ENCODE measurements at regions not wholly inside any gene's neighbourhood (a gene's known extent, or its start where the extent isn't known, plus 50 kb on each side); places are given as distances from the start of the nearest gene placed in this dataset.
"Not testable (repeated sequence)": the region's sequence is repeated elsewhere in the genome, so short reads cannot be mapped to it uniquely, and the experiment has no call there.

DNA sequence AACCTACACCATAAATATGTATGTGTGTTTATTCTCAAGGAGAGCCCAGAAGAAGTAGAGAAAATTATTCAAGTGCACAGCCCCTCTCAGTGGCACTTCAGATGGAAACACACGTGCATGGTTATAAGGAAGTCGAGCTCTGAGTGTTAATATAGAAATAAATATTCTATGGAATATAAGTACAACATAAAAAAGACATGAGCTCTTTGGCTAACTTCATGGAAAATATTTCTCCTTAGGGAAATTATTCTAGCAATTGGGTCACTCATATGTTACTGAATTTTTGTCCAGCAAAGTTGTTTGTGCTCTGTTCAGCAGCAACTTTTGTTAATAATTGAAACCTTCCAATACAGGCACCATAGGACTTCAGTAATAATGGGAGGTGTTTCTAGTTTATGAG, 939.0 kb downstream of the LRFN5 start:
- no peak for DNase-seq

GRCh38 chr14:42541535-42542001, 934.9 kb downstream of the LRFN5 start:
- peak; percentile 9 for DNase-seq

DNA sequence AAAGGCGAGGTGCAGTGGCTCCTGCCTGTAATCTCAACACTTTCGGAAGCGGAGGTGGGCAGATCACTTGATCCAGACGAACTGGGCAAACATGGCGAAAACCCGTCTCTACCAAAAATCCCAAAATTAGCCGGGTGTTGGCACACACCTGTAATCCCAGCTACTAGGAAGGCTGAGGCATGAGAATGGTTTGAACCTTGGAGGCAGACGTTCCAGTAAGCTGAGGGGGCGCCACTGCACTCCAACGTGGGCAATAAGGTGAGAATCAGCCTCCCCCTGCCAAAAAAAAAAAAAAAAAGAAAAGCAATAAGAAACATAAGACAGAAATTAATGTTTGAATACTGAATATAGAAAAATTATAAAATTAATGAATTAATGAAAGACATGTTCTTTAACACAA, 928.7 kb downstream of the LRFN5 start:
- no peak for DNase-seq

GRCh38 chr14:42533476-42533875, 926.8 kb downstream of the LRFN5 start:
- no peak for DNase-seq

- no peak for DNase-seq
These were observed 925.5 kb downstream of the LRFN5 start for GRCh38 chr14:42532194-42532593.

- DNase-seq, result no peak
These were observed 920.5 kb downstream of the LRFN5 start for GRCh38 chr14:42527141-42527540.

DNA sequence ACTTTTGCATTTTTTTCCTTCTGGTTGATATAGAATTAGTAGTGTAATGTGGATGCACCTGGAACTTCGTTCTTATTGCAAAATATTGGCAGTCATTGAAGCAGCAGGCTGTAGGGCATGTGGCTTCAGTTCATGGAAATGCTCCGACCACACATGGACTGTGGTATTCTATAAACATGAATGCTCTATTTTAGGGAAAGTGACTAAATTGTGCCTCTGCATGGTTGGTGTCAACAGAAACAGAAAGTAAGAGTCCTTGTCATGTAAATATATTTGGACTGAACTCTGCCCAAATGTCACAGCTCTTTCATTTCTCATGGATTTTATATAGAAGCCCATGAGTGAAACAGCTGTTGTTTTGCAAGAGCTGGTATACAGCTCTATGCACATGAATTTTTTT, 917.0 kb downstream of the LRFN5 start:
- no peak for DNase-seq

DNA sequence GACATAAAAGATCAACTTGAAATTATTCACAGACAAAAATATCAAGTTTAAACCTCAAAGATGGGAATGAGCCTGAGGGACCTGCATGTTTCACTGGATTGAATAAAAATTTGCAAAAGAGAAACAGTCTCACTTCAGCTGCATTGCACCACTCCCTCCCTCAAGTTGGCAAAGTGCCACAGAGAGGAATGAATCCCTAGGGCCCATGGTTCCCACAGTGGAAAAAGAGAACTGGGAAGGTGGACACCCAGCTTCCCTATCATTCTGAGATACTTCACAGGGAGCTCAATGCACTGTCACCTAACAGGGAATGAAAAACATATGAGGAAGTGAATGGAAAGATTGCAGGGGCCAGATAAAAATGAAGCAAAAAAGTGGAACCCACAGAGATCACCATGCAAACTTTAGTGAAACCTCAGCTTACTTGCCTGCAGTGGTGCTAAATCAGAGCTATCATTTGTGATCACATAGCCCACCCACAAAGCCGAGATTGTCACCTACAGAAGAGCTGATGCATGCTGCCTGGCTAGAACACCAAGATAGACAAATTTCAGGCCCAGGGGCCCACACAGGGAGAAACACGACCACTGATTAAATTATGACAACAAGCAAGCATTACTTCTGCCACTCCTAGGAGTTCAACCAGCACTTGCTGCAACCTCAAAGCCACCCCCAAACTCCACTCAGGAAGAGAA, 911.3 kb downstream of the LRFN5 start:
- DNase-seq, result no peak

DNA sequence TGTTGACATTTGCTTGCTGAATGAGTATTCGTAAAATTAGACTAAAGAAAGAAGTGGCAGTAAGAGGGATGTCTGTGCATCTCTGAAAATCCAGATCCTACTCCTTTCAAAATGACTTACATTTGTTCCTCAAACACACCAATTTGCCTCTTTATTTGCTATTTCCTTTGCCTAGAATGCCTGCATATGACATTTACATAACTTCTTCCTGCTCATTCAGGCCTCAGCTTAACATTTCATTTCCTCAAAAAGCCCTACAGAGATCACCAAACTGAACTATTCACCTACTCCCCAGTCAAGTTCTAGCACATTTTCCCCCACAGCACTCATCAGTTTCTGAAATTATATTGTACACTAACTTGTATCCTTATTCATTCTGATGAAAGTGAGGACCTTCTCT, 907.2 kb downstream of the LRFN5 start:
- no peak for DNase-seq

GRCh38 chr14:42510071-42510470, 903.4 kb downstream of the LRFN5 start:
- DNase-seq, result no peak

DNA sequence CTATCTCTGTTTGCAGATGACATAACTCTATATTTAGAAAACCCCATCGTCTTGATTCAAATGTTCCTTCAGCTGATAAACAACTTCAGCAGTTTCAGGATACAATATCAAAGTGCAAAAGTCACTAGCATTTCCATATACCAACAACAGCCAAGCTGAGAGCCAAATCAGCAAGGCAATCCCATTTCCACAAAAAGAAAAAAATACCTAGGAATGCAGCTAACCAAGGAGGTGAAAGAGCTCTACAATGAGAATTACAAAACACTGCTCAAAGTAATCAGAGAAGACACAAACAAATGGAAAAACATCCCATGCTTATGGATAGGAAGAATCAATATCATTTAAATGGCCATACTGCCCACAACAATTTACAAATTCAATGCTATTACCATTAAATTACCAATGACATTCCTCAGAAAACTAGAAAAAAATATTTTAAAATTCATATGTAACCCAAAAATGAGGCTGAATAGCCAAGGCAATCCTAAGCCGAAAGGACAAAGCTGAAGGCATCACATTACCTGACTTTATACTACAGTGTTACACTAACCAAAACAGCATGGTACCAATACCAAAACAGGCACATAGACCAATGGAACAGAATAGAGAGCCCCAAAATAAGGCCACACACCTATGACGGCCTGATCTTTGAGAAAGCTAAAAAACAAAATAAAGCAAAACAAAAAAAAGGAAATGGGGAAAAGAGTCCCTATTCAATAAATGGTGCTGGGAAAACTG, 901.7 kb downstream of the LRFN5 start:
- DNase-seq, result no peak

DNA sequence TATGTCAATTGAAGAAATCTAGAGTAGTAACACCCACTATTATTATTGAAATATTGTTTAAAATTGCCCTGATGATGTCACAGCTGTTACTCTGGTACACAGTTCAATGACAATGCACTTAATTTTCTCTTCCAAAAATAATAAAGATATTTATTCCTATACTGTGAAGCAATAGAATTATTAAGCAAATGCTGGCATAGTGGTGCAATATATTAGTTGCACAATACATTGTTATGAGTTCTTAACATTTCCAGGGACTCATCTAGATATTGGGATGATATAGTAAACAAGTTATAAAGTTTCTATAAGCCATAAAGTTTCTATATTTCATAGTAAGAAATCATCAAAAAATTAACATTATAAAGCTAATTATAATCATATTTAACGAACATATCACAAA, 897.8 kb downstream of the LRFN5 start:
- DNase-seq, result no peak

GRCh38 chr14:42499137-42499536, 892.5 kb downstream of the LRFN5 start:
- no peak for DNase-seq

DNA sequence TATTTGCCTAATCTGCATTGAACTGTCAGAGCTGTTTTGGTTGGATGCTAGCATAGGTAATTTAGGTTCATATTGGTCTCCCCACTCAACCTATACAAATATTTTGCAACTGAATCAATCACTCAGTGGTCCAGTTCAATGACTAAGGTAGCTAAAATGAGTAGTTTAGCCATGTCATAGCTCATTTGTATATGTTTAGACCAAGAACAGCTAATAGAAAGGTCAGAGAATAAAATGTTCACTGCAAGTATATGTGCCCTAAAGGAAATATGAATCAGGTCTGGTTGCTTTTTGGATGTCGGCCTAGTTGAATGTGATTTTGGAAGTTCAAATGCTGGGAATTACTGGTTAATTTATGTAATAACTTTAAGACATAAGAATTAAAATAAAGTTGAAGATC, 883.9 kb downstream of the LRFN5 start:
- DNase-seq, result no peak

DNA sequence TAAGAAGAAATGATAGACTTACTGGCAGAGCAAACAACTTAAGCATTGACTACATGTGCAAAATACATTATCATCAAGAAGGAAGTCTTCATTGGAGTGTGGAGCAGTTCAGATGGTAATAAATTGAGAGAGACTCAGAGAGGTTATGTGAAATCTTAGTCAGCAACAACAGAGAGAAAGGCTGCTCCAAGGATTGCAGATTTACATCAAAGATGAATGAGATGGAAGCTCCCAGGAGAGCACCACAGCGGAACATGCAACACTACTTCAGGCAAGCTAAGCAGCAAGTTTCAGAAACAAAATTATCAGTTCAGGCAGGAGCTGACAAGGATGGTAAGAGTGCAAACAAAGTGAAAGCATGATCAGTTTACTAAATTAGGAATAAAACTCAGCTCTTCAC, 882.3 kb downstream of the LRFN5 start:
- no peak for DNase-seq

- DNase-seq, result not testable (repeated sequence)
These were observed 875.8 kb downstream of the LRFN5 start for GRCh38 chr14:42482345-42482971.

GRCh38 chr14:42481714-42482113, 875.0 kb downstream of the LRFN5 start:
- not testable (repeated sequence) for DNase-seq

DNA sequence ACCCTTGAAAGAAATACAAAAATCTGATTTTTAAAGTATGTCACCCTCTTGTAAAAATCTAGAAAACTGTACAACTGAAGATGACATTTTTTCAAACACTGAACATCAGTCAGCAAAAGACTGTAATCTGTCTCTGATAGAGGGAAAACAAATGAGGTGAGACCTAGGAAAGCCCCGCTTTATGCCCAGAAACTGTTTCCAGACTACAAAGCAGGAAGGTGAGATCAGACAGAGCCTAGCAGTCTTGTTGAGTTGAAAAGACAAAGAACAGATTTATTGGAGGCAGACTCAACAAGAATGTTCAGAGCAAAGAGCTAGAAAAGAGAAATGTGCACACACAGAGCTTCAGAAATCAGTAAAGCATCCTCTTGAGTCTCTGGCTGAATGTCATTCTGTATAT, 873.6 kb downstream of the LRFN5 start:
- no peak for DNase-seq

DNA sequence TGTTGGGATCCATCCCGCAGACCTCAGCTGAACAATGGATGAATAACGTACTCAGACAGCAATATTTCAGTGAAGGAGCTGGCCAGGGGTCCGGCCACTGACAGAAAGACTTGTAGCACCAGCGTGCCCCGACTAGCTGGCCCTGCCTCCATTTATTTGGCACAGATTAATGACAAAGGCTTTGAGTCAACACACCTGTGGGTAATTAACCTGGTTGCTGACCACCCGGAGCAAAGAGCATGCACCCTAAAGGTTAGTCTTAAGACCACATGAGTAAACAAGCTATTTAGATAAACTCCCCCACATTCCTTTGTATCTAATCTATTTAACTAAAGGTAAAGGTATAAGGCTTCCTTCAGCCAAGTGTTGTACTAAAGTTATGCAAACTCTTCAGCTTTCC, 868.6 kb downstream of the LRFN5 start:
- no peak for DNase-seq

DNA sequence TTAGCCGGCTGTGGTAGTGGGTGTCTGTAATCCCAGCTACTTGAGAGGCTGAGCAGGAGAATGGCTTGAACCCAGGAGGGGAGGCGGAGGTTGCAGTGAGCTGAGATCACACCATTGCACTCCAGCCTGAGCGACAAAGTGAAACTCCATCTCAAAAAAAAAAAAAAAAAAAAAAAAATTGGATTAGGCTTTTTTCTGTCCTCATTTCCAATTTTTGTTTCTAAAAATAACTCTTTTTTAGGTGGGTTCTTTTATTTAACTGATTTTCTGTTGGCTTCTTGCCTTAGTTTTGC, 863.7 kb downstream of the LRFN5 start:
- DNase-seq, result no peak

GRCh38 chr14:42469637-42470426, 863.2 kb downstream of the LRFN5 start:
- no peak for DNase-seq

DNA sequence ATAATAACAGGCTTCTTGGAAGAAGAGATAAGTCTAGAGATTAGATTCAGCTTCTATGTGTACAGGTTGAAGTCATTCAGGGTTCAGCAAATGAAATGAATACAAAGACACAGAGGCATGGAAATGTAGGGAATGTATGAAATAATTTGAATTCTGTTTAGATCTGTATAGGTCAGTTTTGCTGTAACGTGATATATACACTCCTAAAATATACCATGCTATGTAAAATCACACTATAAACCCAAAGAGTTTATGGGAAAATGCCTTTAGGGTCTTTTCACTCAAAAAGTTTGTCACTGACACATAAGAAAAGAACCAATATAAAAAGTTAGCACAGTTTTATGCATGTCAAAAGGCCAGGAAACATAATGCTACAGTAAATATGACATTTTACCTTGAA, 854.0 kb downstream of the LRFN5 start:
- no peak for DNase-seq

DNA sequence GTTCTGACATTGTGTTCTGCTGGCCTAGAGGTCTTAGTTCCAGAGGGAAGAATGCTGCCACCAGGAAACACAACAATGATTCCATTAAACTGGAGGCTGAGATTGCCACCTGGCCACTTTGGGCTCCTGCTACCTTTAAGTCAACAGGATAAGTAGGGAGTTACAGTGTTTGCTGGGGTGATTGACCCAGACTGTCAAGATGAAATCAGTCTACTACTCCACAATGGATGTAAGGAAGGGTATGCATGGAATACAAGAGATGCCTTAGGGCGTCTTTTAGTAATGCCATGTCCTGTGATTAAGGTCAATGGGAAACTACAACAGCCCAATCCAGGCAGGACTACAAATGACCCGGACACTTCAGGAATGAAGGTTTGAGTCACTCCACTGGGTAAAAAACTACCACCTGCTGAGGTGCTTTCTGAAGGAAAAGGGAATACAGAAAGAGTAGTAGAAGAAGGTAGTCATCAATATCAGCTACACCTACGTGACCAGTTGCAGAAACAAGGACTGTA, 852.6 kb downstream of the LRFN5 start:
- DNase-seq, result no peak
